22Rv1 (cell line): ENCODE measurements at regions not wholly inside any gene's neighbourhood (a gene's known extent, or its start where the extent isn't known, plus 50 kb on each side); places are given as distances from the start of the nearest gene placed in this dataset.

Source experiments
- CTCF ChIP-seq: fragments of 450-650 bp; IDR thresholded peaks from 2 replicates; pipeline ENCODE4 v1.5.1; 2017; ENCODE audit warnings: mild to moderate bottlenecking
- ZFX ChIP-seq: fragments of 450-650 bp; IDR thresholded peaks from 2 replicates; pipeline ENCODE4 v1.6.1; 2017; ENCODE audit warnings: antibody characterized with exemption, borderline replicate concordance

- TF ChIP-seq CTCF (no peak), ZFX (no peak)
Observed at GRCh38 chr15:97718509-97718908, 242.0 kb upstream of the ARRDC4 start.
